Stomach (tissue), 4 donors: ENCODE measurements at regions not wholly inside any gene's neighbourhood (a gene's known extent, or its start where the extent isn't known, plus 50 kb on each side); places are given as distances from the start of the nearest gene placed in this dataset.

Source experiments
- EP300 ChIP-seq: sonication (generic); formaldehyde crosslinking; IDR thresholded peaks from one replicate; pipeline ENCODE4 v1.6.1; 2017; ENCODE audit warnings: antibody characterized with exemption
- POLR2A ChIP-seq, 4 donors: fragments of 450-650 bp; IDR thresholded peaks; one replicate each; pipeline ENCODE4 v1.6.1; 2016; ENCODE audit warnings: antibody characterized with exemption in 4 of 4, control low read depth in 2 of 4, mild to moderate bottlenecking in 1 of 4, moderate library complexity in 1 of 4
- POLR2AphosphoS5 ChIP-seq, 3 donors: sonication (generic); formaldehyde crosslinking; IDR thresholded peaks; one replicate each; pipeline ENCODE4 v1.6.1; 2016; ENCODE audit warnings: antibody characterized with exemption in 3 of 3
- TF ChIP-seq, protein P1 (sequence below), 7 experiments: fragments of 450-650 bp in 4 of 7; fragments of 200-600 bp in 3 of 7; sonication (generic) in 3 of 7; IDR thresholded peaks; one replicate each; pipeline ENCODE4 v1.5.1; 2016 to 2019; ENCODE audit warnings: antibody characterized with exemption in 7 of 7, control low read depth in 2 of 7, mild to moderate bottlenecking in 1 of 7

DNA sequence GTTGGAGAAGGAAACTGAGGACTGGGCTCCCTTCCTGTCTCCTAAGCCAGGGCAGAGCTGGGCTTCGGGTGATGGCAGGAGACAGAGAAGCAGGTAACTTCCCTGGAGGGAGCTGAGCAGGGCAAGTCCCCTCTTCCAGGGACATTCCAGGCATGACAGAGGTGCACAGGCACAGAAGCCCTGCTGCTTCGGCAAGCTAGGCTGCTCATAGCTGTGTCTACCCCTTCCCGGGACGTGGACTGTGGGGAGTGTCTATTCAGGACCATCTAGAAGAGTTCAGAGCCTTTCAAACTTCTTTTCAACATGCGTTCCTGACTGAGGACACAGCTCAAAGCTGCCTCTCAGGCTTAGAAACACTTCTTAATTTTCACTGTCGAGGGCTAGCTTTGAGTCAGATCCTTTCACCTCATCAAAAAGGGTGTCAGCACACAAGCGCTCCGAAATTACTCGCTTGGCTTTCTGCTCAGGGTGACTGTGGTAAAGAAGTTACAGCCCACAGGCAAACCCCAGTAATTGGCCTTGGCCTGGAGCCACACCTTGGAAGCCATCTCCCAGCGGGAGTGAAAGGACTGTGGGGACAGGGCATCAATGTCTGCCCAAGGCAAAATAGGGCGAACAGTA is 63.7 kb upstream of the STEAP1B start:
- TF ChIP-seq, protein P1, sequence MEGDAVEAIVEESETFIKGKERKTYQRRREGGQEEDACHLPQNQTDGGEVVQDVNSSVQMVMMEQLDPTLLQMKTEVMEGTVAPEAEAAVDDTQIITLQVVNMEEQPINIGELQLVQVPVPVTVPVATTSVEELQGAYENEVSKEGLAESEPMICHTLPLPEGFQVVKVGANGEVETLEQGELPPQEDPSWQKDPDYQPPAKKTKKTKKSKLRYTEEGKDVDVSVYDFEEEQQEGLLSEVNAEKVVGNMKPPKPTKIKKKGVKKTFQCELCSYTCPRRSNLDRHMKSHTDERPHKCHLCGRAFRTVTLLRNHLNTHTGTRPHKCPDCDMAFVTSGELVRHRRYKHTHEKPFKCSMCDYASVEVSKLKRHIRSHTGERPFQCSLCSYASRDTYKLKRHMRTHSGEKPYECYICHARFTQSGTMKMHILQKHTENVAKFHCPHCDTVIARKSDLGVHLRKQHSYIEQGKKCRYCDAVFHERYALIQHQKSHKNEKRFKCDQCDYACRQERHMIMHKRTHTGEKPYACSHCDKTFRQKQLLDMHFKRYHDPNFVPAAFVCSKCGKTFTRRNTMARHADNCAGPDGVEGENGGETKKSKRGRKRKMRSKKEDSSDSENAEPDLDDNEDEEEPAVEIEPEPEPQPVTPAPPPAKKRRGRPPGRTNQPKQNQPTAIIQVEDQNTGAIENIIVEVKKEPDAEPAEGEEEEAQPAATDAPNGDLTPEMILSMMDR (IDR thresholded peaks at IDR 0.05) = no peak
- TF ChIP-seq EP300 (no peak), POLR2A (IDR thresholded peaks at IDR 0.05) (no peak), POLR2AphosphoS5 (IDR thresholded peaks at IDR 0.05) (no peak)
